GM12892 (cell line): ENCODE measurements at regions not wholly inside any gene's neighbourhood (a gene's known extent, or its start where the extent isn't known, plus 50 kb on each side); places are given as distances from the start of the nearest gene placed in this dataset.

Experiments used
- DNase-seq: peaks from one replicate; pipeline ENCODE4 v3.0.0; 2011; ENCODE audit not compliant: insufficient read length
- FAIRE-seq: peaks from 2 replicates; lab custom pipeline; 2011; peaks lifted over from hg19 to GRCh38; lab: Jason Lieb, UNC
- POLR2A ChIP-seq: IDR thresholded peaks from 2 replicates; pipeline ENCODE4 v1.6.1; 2011; ENCODE audit warnings: low read depth, low read length, control low read depth
- POLR2AphosphoS5 ChIP-seq: IDR thresholded peaks from 2 replicates; pipeline ENCODE4 v1.6.1; 2011; ENCODE audit warnings: low read depth, low read length, control low read depth
- TAF1 ChIP-seq: IDR thresholded peaks from 2 replicates; pipeline ENCODE4 v1.6.1; 2011; ENCODE audit warnings: low read depth, mild to moderate bottlenecking, control low read depth, low read length, borderline replicate concordance

DNA sequence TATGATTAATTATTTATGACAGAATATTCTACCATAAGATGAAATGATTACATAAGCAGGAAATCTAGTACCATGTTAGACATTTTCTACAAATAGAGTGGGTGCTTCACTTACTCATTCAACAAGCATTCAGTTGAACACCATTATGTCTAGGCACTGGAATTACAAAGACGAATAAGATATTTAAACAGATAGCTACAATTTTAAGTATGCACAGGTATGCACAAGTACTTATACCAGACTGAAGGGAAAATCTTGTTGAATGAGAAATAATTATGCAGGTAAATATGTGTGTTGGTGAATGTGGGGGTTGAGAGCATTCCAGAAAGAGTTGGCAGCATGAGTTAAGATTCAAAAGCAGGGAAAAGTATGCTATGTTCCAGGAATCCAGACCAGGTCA, 107.3 kb upstream of the CNKSR2 start:
- DNase-seq (no peak), FAIRE-seq (no peak)
- TF ChIP-seq POLR2AphosphoS5 (no peak), POLR2A (no peak), TAF1 (no peak)

DNA sequence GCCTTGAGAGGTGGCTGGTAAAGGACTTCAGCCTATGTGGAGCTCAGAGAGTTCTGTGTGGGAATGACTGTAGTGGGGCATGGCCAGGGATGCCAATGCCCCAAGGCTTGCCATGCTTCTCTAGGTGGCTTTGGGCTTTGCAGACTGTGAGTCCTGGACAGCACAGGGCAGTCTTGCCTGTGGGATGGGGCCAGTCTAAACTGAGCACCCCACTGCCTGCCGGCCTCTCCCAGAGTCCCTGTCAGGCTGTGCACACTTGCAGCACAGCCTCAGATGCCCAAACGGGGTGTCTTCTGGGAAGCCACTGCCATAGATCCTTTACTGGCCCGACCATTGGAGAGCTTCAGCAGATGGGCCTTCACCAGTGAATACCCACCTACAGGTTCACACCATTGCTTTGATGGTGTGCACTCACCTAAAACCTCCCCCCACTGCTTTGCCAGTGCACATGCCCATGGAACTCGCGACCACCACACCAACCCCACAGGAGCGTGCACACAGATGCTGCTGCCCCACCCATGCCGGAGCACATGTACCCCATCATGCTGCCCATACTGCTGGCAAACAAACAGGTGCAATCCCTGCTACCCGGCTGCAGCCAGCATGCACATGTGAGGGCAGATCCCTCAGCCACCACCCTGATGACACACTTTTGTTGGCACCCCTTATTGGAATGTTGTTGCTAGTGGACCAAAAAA, 97.3 kb upstream of the CNKSR2 start:
- TF ChIP-seq TAF1 (no peak), POLR2A (no peak), POLR2AphosphoS5 (no peak)
- FAIRE-seq, result no peak
- no peak for DNase-seq

DNA sequence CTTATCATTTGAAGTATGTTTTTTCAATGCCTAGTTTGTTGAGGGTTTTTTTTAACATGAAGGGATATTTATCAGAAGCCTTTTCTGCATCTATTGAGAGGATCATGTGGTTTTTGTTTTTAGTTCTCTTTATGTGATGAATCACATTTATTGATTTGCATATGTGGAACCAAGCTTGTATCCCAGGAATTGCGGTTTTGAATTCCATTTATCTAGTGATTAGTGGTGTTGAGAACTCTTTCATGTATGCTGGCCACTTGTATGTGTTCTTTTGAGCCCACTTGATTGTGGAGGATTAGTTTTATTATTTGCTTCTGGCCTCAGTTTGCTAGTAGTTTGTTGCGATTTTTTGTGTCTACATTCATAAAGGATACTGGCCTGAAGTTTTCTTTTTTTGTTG, 85.0 kb upstream of the CNKSR2 start:
- FAIRE-seq, result no peak
- no peak for TF ChIP-seq TAF1
- no peak for TF ChIP-seq POLR2A
- TF ChIP-seq POLR2AphosphoS5, result no peak
- DNase-seq, result no peak

DNA sequence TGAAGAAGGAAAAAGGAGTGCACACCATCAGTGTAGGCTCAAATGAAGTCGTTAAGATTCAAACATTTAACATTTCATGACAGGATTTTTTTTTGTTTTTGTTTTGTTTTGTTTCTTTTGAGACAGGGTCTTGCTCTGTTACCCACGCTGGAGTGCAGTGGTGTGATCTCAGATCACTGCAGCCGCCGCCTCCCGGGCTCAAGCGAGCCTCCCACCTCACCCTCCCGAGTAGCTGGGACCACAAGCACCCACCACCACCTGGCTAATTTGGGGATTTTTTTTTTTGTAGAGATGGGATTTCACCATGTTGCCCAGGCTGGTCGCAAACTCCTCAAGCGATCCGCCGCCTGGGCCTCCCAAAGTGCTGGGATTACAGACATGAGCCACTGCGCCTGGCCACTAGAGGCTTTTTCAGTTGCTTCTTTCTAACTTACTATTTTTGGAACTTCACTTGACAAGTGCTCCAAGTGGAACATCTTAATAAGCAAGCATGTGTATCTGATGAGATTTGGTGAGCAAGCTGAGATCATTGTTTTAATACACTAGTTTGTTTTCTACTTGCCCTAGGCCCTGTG, 78.9 kb upstream of the CNKSR2 start:
- TF ChIP-seq POLR2AphosphoS5 (no peak), TAF1 (no peak), POLR2A (no peak)
- DNase-seq (no peak), FAIRE-seq (no peak)

DNA sequence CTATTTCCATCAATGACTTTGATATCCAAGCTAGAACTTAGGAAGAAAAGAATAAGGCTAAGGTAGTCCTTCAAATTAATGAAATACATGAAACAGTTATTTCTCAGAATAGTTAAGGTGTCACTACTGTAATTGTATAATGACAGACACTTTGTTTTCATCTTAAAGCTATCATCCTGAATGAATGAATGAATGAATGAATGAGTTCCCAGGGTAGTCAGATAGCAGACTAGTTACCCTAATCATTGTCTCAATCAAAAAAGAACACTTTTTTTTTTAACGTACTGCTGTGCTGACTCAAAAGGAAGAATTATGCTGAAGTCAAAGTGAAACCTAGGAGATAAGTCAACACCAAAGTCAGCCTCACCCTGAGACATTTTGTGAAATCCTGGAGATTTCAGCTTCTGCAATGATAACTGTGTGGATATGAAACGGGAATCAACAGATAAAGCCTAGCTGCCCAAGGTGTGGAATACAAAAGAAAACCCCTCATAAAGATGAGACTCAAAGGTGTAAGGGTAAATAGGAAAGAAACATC, 68.3 kb upstream of the CNKSR2 start:
- TF ChIP-seq POLR2AphosphoS5 (no peak), TAF1 (no peak), POLR2A (no peak)
- no peak for DNase-seq
- FAIRE-seq, result peak; percentile 14

DNA sequence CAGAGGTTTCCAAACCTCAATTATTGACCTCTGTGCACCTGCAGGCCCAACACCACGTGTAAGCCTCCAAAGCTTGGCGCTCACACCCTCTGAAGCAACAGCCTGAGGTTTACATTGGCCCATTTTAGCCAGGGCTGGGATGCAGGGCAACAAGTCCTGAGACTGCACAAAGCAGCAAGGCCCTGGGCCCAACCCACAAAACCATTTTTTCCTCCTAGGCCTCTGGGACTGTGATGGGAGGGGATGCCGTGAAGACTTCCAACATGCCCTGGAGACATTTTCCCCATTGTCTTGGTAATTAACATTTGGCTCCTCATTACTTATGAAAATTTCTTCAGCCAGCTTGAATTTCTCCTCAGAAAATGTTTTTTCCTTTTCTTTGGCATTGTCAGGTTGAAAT, 54.9 kb upstream of the CNKSR2 start:
- DNase-seq (no peak), FAIRE-seq (no peak)
- TF ChIP-seq POLR2A (no peak), POLR2AphosphoS5 (no peak), TAF1 (no peak)
